ENCODE measurements at regions not wholly inside any gene's neighbourhood (a gene's known extent, or its start where the extent isn't known, plus 50 kb on each side); places are given as distances from the start of the nearest gene placed in this dataset.
A peak's percentile ranks its signal among the peaks of the same experiment; 100 is the strongest.

GRCh38 chr5:74954919-74955318, 88.7 kb upstream of the FAM169A start:
- no peak for DNase-seq
- no peak for ATAC-seq

- ATAC-seq (peak; percentile 46), DNase-seq (no peak)
Observed at GRCh38 chr5:74953937-74954720, 87.9 kb upstream of the FAM169A start.

- ATAC-seq (no peak), DNase-seq (no peak)
Observed at GRCh38 chr5:74953554-74953936, 87.4 kb upstream of the FAM169A start.

GRCh38 chr5:74952406-74952805, 86.2 kb upstream of the FAM169A start:
- no peak for ATAC-seq

GRCh38 chr5:74951865-74952264, 85.7 kb upstream of the FAM169A start:
- ATAC-seq (no peak), DNase-seq (no peak)

More at GRCh38 chr5:74952406-74952805, 86.2 kb upstream of the FAM169A start:
- no peak for DNase-seq

- DNase-seq (no peak), ATAC-seq (no peak)
Observed at GRCh38 chr5:74950836-74951515, 84.8 kb upstream of the FAM169A start.

GRCh38 chr5:74949976-74950375, 83.8 kb upstream of the FAM169A start:
- ATAC-seq (no peak), DNase-seq (no peak)

GRCh38 chr5:74948031-74948546, 81.9 kb upstream of the FAM169A start:
- no peak for DNase-seq

GRCh38 chr5:74946471-74946870, 80.3 kb upstream of the FAM169A start:
- DNase-seq (no peak), ATAC-seq (no peak)

More at GRCh38 chr5:74948031-74948546, 81.9 kb upstream of the FAM169A start:
- ATAC-seq = no peak

- DNase-seq (peak; percentile 44), ATAC-seq (peak; percentile 96)
Observed at GRCh38 chr5:74945561-74946165, 79.5 kb upstream of the FAM169A start.

GRCh38 chr5:74943905-74944304, 77.7 kb upstream of the FAM169A start:
- ATAC-seq = no peak
- DNase-seq = no peak

- ATAC-seq (no peak), DNase-seq (no peak)
Observed at GRCh38 chr5:74942622-74943286, 76.6 kb upstream of the FAM169A start.

GRCh38 chr5:74940782-74941353, 74.7 kb upstream of the FAM169A start:
- ATAC-seq = no peak
- DNase-seq = no peak

- no peak for ATAC-seq
- DNase-seq = no peak
Observed at GRCh38 chr5:74938250-74938933, 72.2 kb upstream of the FAM169A start.

GRCh38 chr5:74935752-74936091, 69.5 kb upstream of the FAM169A start:
- DNase-seq = no peak
- no peak for ATAC-seq

- DNase-seq (peak; percentile 31), ATAC-seq (peak; percentile 90)
Observed at GRCh38 chr5:74934949-74935751, 69.0 kb upstream of the FAM169A start.

- ATAC-seq = no peak
- no peak for DNase-seq
Observed at GRCh38 chr5:74927336-74927735, 61.1 kb upstream of the FAM169A start.

- ATAC-seq = no peak
- no peak for DNase-seq
Observed at GRCh38 chr5:74919487-74919886, 53.3 kb upstream of the FAM169A start.

GRCh38 chr5:74919041-74919440, 52.9 kb upstream of the FAM169A start:
- DNase-seq = no peak
- no peak for ATAC-seq

- ATAC-seq = no peak
Observed at GRCh38 chr5:74918232-74918669, 52.1 kb upstream of the FAM169A start.

More at GRCh38 chr5:74918232-74918669, 52.1 kb upstream of the FAM169A start:
- no peak for DNase-seq
